Tibial nerve (tissue), 4 donors: ENCODE measurements at regions not wholly inside any gene's neighbourhood (a gene's known extent, or its start where the extent isn't known, plus 50 kb on each side); places are given as distances from the start of the nearest gene placed in this dataset.

ENCODE experiments used
- DNase-seq, 2 donors: peaks; one replicate each; pipeline ENCODE4 v3.0.0-alpha.2; 2019; ENCODE audit warnings: low spot score in 2 of 2
- H3K27ac ChIP-seq, 4 donors: fragments of 200-600 bp; sonication (generic) in 3 of 4; one replicate each; pipeline ENCODE4 v1.5.1; 2017 to 2019; ENCODE audit warnings: mild to moderate bottlenecking in 1 of 4
- H3K27me3 ChIP-seq, 2 donors: fragments of 200-600 bp; sonication (generic) in 1 of 2; one replicate each; pipeline versions ENCODE4 v1.5.1 to v1.6.0; 2017 to 2019
- H3K36me3 ChIP-seq, 3 donors: fragments of 200-600 bp; sonication (generic); one replicate each; pipeline ENCODE4 v1.5.1; 2018 to 2019
- H3K4me1 ChIP-seq, 4 donors: fragments of 200-600 bp; sonication (generic) in 3 of 4; one replicate each; pipeline ENCODE4 v1.5.1; 2017 to 2019
- H3K4me3 ChIP-seq, 4 donors: fragments of 200-600 bp; sonication (generic) in 3 of 4; one replicate each; pipeline ENCODE4 v1.5.1; 2017 to 2019; ENCODE audit warnings: mild to moderate bottlenecking in 1 of 4, moderate library complexity in 1 of 4
- H3K9me3 ChIP-seq, 4 donors: fragments of 200-600 bp; sonication (generic) in 3 of 4; one replicate each; pipeline ENCODE4 v1.5.1; 2017 to 2019
- CTCF ChIP-seq, 5 experiments: fragments of 200-600 bp in 3 of 5; fragments of 450-650 bp in 2 of 5; sonication (generic) in 3 of 5; IDR thresholded peaks; one replicate each; pipeline ENCODE4 v1.5.1; 2016 to 2019; ENCODE audit warnings: antibody characterized with exemption in 5 of 5, mild to moderate bottlenecking in 3 of 5, moderate library complexity in 2 of 5
- EP300 ChIP-seq, 2 donors: sonication (generic); formaldehyde crosslinking; IDR thresholded peaks; one replicate each; pipeline ENCODE4 v1.6.1; 2017; ENCODE audit warnings: antibody characterized with exemption in 2 of 2, mild to moderate bottlenecking in 1 of 2
- POLR2A ChIP-seq, 2 donors: fragments of 450-650 bp; IDR thresholded peaks; one replicate each; pipeline ENCODE4 v1.6.1; 2017; ENCODE audit warnings: antibody characterized with exemption in 2 of 2, mild to moderate bottlenecking in 2 of 2, moderate library complexity in 2 of 2
- WGBS, 2 donors: methylation state at CpG; one replicate each; pipeline ENCODE4 v1.1.5; 2018; 5-methylcytosine and 5-hydroxymethylcytosine counted together

- WGBS, 2 donors: 71 to 80% methylated on average over 5 of the region's 5 CpGs
- Histone ChIP-seq H3K36me3 (no peaks in the 10 kb centered on the region), H3K27ac (no peak overlapping the region), H3K4me1 (no peaks in the 10 kb centered on the region), H3K4me3 (no peak overlapping the region), H3K9me3 (no peaks in the 10 kb centered on the region), H3K27me3 (no peaks in the 10 kb centered on the region)
- DNase-seq: no peak
- TF ChIP-seq POLR2A (IDR thresholded peaks at IDR 0.05) (no peak), EP300 (IDR thresholded peaks at IDR 0.05) (no peak), CTCF (IDR thresholded peaks at IDR 0.05) (no peak)
These were observed 85.2 kb downstream of the IRX1 start for GRCh38 chr5:3680821-3681220.

- no peak overlapping the region for H3K4me3 ChIP-seq
- no peaks in the 10 kb centered on the region for H3K36me3 ChIP-seq
- TF ChIP-seq EP300 (IDR thresholded peaks at IDR 0.05): no peak
- no peak for TF ChIP-seq CTCF (IDR thresholded peaks at IDR 0.05)
- TF ChIP-seq POLR2A (IDR thresholded peaks at IDR 0.05): no peak
- H3K27me3 ChIP-seq: no peaks in the 10 kb centered on the region
- no peaks in the 10 kb centered on the region for H3K9me3 ChIP-seq
- no peak overlapping the region for H3K27ac ChIP-seq
- H3K4me1 ChIP-seq: no peaks in the 10 kb centered on the region
- no peak for DNase-seq
- WGBS, 2 donors: 81 to 87% methylated on average over 9 to 11 of the region's 13 CpGs
These were observed 88.5 kb downstream of the IRX1 start for GRCh38 chr5:3684118-3684517.

GRCh38 chr5:3684771-3685354, 89.2 kb downstream of the IRX1 start:
- H3K4me1 ChIP-seq: no peaks in the 10 kb centered on the region
- no peak for TF ChIP-seq EP300 (IDR thresholded peaks at IDR 0.05)
- no peak for TF ChIP-seq CTCF (IDR thresholded peaks at IDR 0.05)
- 91 to 92% methylated on average over 12 of the region's 12 CpGs for WGBS, 2 donors

GRCh38 chr5:3694819-3695218, 99.2 kb downstream of the IRX1 start:
- DNase-seq: no peak
- 86 to 92% methylated on average over 5 of the region's 5 CpGs for WGBS, 2 donors
- Histone ChIP-seq H3K4me3 (no peak overlapping the region), H3K36me3 (no peaks in the 10 kb centered on the region), H3K27ac (no peak overlapping the region), H3K27me3 (no peaks in the 10 kb centered on the region), H3K9me3 (no peaks in the 10 kb centered on the region), H3K4me1 (no peaks in the 10 kb centered on the region)
- TF ChIP-seq POLR2A (IDR thresholded peaks at IDR 0.05) (no peak), EP300 (IDR thresholded peaks at IDR 0.05) (no peak), CTCF (IDR thresholded peaks at IDR 0.05) (no peak)

More at GRCh38 chr5:3684771-3685354, 89.2 kb downstream of the IRX1 start:
- no peaks in the 10 kb centered on the region for H3K36me3 ChIP-seq
- no peaks in the 10 kb centered on the region for H3K27me3 ChIP-seq
- no peak for DNase-seq
- no peak overlapping the region for H3K4me3 ChIP-seq
- no peaks in the 10 kb centered on the region for H3K9me3 ChIP-seq
- H3K27ac ChIP-seq: no peak overlapping the region

DNA sequence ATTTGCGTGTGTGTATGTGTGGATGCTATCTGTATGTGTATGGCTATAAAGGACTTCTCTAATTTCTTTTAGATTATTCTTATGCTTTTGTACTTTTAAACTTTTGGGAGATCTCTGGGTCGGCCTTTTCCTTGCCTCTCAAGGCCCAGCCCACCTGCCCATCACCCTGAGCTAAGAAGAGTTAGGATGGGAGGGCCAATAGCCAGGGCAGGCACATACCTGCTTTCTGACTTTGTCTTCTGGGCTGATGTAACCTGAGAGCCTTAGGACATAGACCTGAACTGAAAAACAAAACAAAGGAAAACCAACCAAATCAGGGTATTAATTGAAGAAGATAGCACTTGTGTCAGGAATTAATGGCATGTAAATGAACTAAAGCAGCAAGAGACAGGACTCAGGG, 100.2 kb downstream of the IRX1 start:
- no peak for TF ChIP-seq CTCF (IDR thresholded peaks at IDR 0.05)
- TF ChIP-seq POLR2A (IDR thresholded peaks at IDR 0.05): no peak
- no peak for TF ChIP-seq EP300 (IDR thresholded peaks at IDR 0.05)
- DNase-seq: no peak
- H3K4me3 ChIP-seq: no peak overlapping the region

More for the DNA sequence above, 100.2 kb downstream of the IRX1 start:
- Histone ChIP-seq H3K27me3 (no peaks in the 10 kb centered on the region), H3K4me1 (no peaks in the 10 kb centered on the region), H3K9me3 (no peaks in the 10 kb centered on the region), H3K36me3 (no peaks in the 10 kb centered on the region), H3K27ac (no peak overlapping the region)
- 88 to 93% methylated on average over 2 of the region's 2 CpGs for WGBS, 2 donors
